AG08396 (cell line): ENCODE measurements at regions not wholly inside any gene's neighbourhood (a gene's known extent, or its start where the extent isn't known, plus 50 kb on each side); places are given as distances from the start of the nearest gene placed in this dataset.
A peak's percentile ranks its signal among the peaks of the same experiment; 100 is the strongest.
"Not testable (repeated sequence)": the region's sequence is repeated elsewhere in the genome, so short reads cannot be mapped to it uniquely, and the experiment has no call there.

Source experiments
- DNase-seq: peaks from one replicate; pipeline ENCODE4 v3.0.0; 2012; ENCODE audit warnings: low spot score, mixed read lengths

DNA sequence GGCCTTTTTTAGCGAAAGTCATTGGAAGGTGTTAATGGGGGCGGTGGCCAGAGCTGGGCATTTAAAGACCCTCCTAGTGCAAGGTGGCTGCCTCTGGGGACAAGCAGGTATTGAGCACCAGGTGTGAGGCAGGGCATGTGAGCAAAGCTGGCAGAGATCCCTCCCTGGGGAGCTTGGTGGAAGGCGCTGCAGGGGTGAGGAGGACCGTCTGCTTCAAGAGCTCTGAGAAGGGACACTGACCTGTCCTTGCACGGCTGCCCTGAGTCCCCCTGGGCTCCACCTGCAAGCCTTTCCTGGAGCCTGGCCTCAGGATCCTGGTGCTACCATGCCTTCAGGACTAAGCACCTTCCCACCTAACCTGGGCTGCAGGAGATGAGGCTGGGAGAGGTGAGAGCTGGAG, 127.0 kb upstream of the CIBAR2 start:
- DNase-seq, result no peak

DNA sequence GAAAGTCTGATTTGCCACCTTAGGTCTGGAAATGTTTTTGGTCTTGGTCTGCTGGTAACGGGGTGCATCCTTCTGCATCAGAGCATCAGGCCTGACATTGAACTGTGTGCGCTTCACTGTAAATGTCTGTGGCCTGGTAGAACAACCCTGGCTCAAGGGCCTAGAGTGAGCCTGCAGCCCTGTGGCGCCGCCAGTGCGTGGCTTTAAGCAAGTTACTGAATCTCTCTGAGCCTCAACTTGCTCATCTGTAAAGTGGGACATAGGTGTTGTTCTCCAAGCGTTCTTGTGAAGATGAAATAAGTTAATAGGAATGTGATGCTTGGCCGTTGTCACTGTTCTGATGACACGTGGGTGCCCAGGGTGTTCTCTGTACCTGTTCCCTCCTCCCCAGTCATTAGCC, 127.6 kb upstream of the CIBAR2 start:
- no peak for DNase-seq

- no peak for DNase-seq
Measured at GRCh38 chr16:85240982-85241924, 129.0 kb upstream of the CIBAR2 start.

DNA sequence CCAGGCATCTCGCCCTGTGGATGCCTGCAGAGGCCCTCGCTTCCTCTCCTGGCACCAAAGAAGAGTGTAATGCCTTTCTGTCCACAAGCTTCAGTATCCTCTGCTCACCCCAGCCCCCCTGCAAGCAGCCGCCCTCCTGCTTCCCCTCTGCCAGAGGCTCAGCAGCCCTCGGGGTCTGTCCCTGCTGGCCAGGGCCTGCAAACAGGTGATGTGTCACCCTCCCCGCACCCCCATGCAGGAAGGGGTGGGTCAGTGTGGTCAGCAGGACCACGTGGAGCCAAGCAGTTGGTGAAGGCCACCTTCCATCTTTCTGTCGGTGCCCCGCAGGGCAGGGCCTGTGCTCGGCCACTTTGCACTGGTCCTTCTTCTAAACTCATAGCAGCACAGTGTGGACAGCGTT, 129.9 kb upstream of the CIBAR2 start:
- DNase-seq, result no peak

DNA sequence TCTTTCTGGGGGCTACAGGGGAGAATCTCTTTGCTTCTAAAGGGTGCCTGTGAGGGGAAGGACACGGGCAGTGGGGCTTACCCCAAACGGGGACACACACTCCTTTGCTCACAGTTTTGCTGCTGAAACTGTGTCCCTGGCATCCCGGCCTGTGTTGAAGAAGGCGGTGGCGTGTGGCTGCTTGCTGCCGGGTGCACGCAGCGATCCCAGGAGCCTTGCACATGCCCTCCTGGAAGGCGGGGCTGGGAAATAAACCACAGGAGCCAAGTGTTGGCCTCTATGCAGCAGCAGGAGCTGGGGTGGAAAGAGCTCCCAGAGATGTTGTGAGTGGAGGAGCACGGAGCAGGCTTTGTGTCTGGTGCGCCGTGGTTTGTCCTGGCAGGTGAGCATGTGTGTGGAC, 131.0 kb upstream of the CIBAR2 start:
- no peak for DNase-seq

DNA sequence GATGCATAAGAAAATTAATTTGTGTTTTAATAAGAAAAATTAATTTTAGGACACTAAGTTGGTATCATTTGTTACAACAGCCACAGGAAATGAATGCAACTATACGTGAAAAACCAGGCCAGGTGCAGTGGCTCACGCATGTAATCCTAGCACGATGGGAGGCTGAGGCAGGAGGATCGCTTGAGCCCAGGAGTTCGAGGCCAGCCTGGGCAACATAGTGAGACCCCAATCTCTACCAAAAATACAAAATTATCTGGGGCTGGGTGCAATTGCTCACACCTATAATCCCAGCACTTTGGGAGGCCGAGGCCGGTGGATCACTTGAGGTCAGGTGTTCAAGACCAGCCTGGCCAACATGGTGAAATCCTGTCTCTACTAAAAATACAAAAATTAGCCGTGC, 132.2 kb upstream of the CIBAR2 start:
- not testable (repeated sequence) for DNase-seq

GRCh38 chr16:85245307-85246172, 133.3 kb upstream of the CIBAR2 start:
- DNase-seq, result peak; percentile 79

- DNase-seq, result no peak
Measured at GRCh38 chr16:85246473-85246872, 134.2 kb upstream of the CIBAR2 start.

DNA sequence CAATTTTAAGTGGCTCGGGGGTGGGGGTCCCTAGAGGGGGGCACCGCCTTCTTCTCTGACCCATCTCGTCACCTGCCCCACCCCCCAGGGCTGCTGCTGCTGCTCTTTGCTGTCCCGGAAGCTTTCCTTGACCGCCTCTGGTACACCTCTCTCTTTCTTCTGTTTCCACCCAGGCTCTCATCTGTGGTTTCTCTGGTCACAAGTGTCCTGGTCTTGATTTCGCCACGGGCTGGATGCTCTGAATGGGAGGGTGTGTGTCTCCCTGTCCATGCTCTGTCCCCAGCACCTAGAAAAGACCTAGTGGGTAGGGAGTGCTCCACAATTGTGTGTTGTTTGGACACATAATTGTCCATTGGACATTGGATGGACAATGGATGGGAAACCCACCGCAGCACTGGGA, 134.7 kb upstream of the CIBAR2 start:
- DNase-seq, result no peak

DNA sequence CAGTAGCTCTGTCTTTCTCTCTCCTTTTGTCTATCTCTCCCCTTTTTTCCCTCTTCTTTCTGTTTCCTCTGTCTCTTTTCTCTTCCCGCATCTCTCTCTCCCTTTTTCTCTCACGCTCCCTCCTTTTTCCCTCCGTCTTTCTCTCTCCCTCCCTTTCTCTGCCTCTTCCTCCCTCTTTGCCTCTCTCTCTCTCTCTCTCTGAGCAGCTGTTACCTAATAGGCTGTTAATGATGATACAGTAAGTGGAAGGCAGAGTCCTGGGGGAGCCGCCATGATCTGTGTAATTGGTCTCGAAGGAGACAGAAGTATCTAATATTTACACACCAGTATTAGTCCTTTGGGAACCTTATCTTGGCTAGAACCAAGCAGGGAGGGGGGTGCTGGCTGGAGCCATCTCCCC, 136.1 kb upstream of the CIBAR2 start:
- no peak for DNase-seq

DNA sequence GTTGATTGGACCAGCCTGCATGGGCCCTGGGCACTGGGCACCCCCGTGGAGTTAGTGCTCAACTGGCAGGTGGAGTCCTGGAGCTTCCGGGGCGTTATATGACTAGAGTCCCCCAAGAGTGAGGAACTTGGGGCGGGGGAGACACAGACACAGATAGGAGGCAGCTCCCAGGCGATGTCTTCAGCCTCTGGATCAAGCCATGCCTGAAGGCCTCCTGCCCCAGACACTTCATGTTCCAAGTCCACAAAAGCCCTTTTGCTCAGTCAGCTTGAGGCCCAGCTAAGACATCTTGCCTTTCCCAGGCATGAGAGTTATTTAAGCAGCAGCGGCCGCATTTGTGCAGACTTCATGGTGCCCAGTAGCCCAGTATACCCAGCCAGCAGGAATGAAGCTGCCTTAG, 136.6 kb upstream of the CIBAR2 start:
- DNase-seq, result no peak

DNA sequence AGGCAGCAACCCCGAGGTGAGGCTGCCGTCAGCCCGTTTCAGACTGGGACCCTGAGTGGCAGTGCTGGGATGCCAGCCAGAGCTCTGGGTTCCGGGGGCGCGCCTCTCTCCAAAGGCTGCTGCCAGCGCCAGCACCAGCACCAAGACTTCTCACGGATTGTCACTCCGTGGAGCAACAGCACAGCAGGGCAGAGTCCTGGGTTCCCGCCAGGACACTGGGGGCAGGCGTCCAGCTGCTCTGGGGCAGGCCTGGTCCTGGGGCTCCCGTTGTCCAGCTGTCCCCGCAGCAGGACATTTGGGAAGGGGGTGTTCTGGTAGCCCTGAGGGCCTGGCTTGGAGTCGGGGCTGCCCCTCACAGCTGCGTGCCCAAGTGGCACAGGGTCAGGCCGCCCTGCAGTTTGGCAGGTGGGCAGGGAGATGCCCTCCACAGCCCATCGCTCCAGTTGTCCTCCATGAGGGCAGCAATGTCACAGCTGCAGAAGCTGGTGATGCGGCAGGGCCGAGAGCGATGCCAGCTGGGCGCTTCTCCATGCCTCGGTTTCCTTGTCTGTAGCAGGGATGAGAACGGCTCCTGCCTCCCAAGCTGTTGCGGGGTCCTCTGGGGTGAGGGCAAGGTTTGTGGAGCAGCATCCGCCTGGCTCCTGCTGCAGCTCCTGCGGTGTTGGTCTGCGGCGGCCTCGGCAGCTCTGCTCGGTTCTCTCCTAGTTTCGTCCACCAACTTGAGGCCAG, 137.3 kb upstream of the CIBAR2 start:
- no peak for DNase-seq

- DNase-seq, result no peak
Measured at GRCh38 chr16:85250147-85250463, 137.8 kb upstream of the CIBAR2 start.

DNA sequence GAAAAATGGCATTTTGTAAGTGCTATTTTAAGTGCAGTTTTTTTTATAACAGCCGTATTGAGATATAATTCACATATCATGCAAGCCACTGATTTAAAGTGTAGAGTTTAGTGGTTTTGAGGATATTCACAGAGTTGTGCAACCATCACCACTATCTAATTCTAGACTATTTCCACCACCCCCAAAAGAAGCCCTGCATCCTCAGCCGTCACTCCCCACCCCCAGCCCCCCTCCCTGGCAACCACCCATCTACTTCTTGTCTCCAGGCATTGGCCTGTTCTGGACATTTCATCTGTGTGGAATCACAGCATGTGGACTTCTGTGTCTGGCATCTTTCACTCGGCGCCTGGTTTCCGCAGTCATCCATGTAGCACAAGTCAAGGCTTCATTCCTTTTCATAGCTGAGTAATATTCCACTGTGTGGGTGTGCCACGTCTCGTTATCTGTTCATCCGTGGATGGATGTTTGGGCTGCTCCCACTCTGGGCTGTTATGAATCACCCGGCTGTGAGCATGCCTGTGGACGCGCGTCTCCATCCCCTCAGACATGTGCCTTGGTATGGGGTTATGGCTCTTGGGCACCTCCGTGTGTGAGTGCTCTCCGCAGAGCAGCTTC, 138.4 kb upstream of the CIBAR2 start:
- no peak for DNase-seq

DNA sequence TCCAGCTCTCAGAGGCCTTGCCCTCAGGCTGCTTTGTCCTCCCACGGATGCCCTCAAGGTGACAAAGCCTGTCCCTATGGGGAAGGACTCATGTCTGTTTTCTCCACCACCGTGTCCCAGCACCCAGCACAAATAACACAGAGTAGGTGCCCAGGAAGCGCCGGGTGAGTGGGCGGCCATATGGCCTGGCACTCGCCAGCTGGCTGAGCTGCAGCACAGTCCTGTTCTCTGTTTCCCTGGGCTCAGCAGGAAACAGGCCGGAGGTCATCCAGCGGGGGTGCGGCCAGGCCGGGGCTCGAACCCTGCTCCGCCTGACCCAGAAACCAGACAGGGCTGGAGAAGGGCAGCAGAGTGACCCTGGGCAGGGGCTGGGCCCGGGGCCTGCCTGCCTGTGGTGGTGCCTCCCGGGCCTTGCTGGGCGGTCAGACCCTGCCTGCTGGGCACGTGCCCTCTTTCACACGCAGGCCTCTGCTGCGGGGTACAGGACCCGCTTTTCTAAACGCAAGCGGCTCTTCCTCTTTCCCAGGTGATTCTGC, 139.0 kb upstream of the CIBAR2 start:
- no peak for DNase-seq

DNA sequence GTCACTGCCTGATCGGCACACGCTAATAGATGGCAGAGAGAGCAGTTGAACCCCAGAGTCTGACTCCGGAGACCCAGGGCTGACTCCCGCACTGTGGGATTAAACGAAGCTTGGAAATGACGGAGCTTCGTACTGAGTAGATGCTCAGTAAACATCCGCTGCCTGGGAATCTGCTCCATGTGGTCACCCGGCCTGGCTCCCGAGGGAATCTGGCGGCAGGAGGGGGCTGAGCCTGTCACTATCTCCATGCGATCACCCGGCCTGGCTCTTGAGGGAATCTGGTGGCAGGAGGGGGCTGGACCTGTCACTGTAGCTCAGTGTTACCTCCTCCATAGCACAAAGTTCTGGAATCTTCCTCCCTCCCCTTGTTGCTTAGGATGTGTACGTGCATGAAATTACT, 139.7 kb upstream of the CIBAR2 start:
- DNase-seq, result no peak

DNA sequence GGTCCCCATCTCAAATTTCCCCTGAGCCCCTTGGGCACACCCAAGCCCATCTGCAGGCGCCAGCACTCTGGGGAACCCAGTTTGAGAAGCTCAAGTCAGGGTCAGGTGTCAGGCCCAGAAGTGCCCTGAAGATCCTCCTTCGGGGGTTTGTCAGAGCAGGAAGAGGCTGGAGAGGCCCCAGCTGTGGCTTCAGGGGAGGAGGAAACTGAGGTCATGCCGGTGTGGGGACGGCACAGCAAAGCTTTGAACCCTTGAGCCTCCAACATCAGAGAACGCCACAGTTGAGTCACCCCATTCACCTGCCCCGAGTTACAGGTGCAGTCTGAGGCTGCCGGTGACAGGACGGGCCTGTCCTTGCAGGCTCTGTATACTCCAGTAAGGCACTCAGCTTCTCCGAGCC, 140.2 kb upstream of the CIBAR2 start:
- DNase-seq, result no peak

DNA sequence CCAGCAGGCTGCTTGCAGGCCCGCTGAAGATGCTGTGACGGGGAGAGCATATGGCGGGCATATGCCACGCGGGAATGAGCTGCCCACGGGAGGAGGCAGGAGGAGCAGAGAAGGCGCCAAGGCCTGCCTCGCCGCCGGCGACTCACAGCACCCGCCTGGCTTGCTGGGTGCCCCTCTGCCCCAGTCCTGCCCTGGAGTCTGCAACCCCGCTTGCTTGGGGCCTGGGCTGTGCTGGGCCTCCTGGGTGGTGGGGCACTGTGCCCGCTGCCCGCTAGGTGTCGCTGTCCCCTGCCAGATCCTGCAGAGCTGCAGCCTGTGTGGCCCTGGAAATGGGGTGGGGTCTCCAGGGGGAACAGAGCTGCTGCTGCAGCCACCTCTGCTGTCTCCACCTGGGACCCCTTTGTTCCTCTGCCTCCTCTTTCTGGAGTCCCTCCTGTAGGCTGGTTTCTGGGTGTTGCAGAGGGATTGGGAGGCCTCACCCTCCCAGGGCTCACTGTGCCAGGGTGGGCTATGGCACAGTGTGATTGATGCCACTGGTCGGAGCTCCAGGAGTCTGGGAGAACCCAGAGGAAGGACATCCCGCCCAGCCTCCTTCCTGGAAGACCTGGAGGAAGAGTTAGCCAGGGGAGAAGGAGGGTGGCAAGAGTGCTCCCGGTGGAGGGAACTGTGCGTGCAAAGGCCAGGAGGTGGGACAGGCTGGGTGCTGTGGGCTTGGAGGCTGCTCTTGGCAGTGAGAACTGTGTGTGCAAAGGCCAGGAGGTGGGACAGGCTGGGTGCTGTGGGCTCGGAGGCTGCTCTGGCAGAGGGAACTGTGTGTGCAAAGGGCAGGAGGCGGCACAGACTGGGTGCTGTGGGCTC, 141.0 kb upstream of the CIBAR2 start:
- peak; percentile 87 for DNase-seq

DNA sequence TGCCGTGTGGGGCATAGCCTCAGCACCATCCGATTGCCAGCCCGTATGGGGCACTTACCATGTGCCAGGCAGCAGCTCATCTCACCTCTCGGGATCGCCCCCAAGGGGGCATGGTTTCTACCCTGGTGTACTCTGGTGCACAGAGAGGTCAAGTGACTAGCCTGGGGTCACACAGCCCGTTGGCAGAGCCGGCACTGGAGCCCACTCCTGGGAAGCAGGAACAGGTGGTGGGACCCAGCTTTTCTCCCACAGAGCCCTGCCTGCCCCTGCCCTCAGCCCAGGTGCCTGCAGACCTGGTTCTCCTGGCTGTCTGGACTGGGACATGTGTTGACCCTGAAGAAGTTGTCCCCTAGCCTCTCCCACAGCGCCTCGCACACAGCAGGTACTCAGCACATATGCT, 141.8 kb upstream of the CIBAR2 start:
- no peak for DNase-seq

- no peak for DNase-seq
Measured at GRCh38 chr16:85254921-85255320, 142.6 kb upstream of the CIBAR2 start.

- DNase-seq, result no peak
Measured at GRCh38 chr16:85255777-85256176, 143.5 kb upstream of the CIBAR2 start.
